Thoracic aorta (tissue), 2 donors: ENCODE measurements at regions not wholly inside any gene's neighbourhood (a gene's known extent, or its start where the extent isn't known, plus 50 kb on each side); places are given as distances from the start of the nearest gene placed in this dataset.
"Not testable (repeated sequence)": the region's sequence is repeated elsewhere in the genome, so short reads cannot be mapped to it uniquely, and the experiment has no call there.

Experiments used
- ATAC-seq: fragments of 150-250 bp; one replicate; pipeline ENCODE4 v1.8.0; 2017; ENCODE audit warnings: low read depth; ENCODE audit not compliant: insufficient number of reproducible peaks, low FRiP score
- DNase-seq: peaks from one replicate; pipeline ENCODE4 v3.0.0-alpha.2; 2020; ENCODE audit warnings: low spot score
- H3K27ac ChIP-seq, 2 donors: fragments of 200-600 bp; sonication (generic); 1 replicate in 1 of 2; 2 replicates in 1 of 2; pipeline ENCODE4 v1.5.1; 2016; ENCODE audit warnings: mild to moderate bottlenecking in 2 of 2, moderate library complexity in 2 of 2
- H3K27me3 ChIP-seq: fragments of 200-600 bp; sonication (generic); replicated peaks from 2 replicates; pipeline ENCODE4 v1.6.0; 2016; ENCODE audit warnings: mild to moderate bottlenecking; ENCODE audit not compliant: insufficient read depth
- H3K36me3 ChIP-seq: fragments of 200-600 bp; sonication (generic); one replicate; pipeline ENCODE4 v1.5.1; 2016
- H3K4me1 ChIP-seq, 2 donors: fragments of 200-600 bp; sonication (generic); 1 replicate in 1 of 2; 2 replicates in 1 of 2; pipeline versions ENCODE4 v1.5.1 to v1.6.0; 2016; ENCODE audit warnings: low read depth in 2 of 2, mild to moderate bottlenecking in 1 of 2; ENCODE audit not compliant: control insufficient read depth in 1 of 2
- H3K4me3 ChIP-seq: fragments of 200-600 bp; sonication (generic); 2 replicates; pipeline ENCODE4 v1.5.1; 2016; ENCODE audit warnings: mild to moderate bottlenecking
- H3K9me3 ChIP-seq: fragments of 200-600 bp; sonication (generic); 2 replicates; pipeline ENCODE4 v1.5.1; 2016
- CTCF ChIP-seq: fragments of 200-600 bp; sonication (generic); IDR thresholded peaks from one replicate; pipeline ENCODE4 v1.5.1; 2019; ENCODE audit warnings: antibody characterized with exemption

GRCh38 chr1:19024532-19024931 lies 68.1 kb upstream of the IFFO2 start:
- TF ChIP-seq CTCF: no peak
- DNase-seq (no peak), ATAC-seq (no peak)
- no peaks in the 10 kb centered on the region for H3K4me1 ChIP-seq
- H3K27ac ChIP-seq: no peak overlapping the region
- H3K4me3 ChIP-seq: no peak overlapping the region
- H3K36me3 ChIP-seq: no peaks in the 10 kb centered on the region
- no peaks in the 10 kb centered on the region for H3K9me3 ChIP-seq
- H3K27me3 ChIP-seq: no peaks in the 10 kb centered on the region

- ATAC-seq: no peak
- no peaks in the 10 kb centered on the region for H3K9me3 ChIP-seq
- no peak overlapping the region for H3K27ac ChIP-seq
- no peak for DNase-seq
- TF ChIP-seq CTCF: no peak
- no peaks in the 10 kb centered on the region for H3K4me1 ChIP-seq
- no peak overlapping the region for H3K4me3 ChIP-seq
- H3K36me3 ChIP-seq: no peaks in the 10 kb centered on the region
- no peaks in the 10 kb centered on the region for H3K27me3 ChIP-seq
Observed at GRCh38 chr1:19023787-19024186, 67.3 kb upstream of the IFFO2 start.

- ATAC-seq (no peak), DNase-seq (no peak)
- Histone ChIP-seq H3K27ac (no peak overlapping the region), H3K4me1 (no peaks in the 10 kb centered on the region), H3K36me3 (no peaks in the 10 kb centered on the region), H3K9me3 (no peaks in the 10 kb centered on the region), H3K27me3 (no peaks in the 10 kb centered on the region), H3K4me3 (no peak overlapping the region)
- no peak for TF ChIP-seq CTCF
Observed at GRCh38 chr1:19021845-19022244, 65.4 kb upstream of the IFFO2 start.

- not testable (repeated sequence) for ATAC-seq, H3K9me3 ChIP-seq, DNase-seq
Observed at GRCh38 chr1:19019288-19019687, 62.8 kb upstream of the IFFO2 start.

GRCh38 chr1:19015476-19015875 lies 59.0 kb upstream of the IFFO2 start:
- Histone ChIP-seq H3K4me1 (peaks cover 16 to 24% of the 10 kb centered on the region in 2 donors), H3K36me3 (no peaks in the 10 kb centered on the region), H3K27me3 (no peaks in the 10 kb centered on the region), H3K27ac (no peak overlapping the region), H3K9me3 (no peaks in the 10 kb centered on the region), H3K4me3 (no peak overlapping the region)
- no peak for TF ChIP-seq CTCF
- ATAC-seq (no peak), DNase-seq (no peak)

More at GRCh38 chr1:19019288-19019687, 62.8 kb upstream of the IFFO2 start:
- H3K27ac ChIP-seq, H3K4me1 ChIP-seq, H3K27me3 ChIP-seq, H3K36me3 ChIP-seq, H3K4me3 ChIP-seq: not testable (repeated sequence)

GRCh38 chr1:19014765-19015164 lies 58.3 kb upstream of the IFFO2 start:
- ATAC-seq: no peak
- no peaks in the 10 kb centered on the region for H3K9me3 ChIP-seq
- no peak for DNase-seq
- no peaks in the 10 kb centered on the region for H3K36me3 ChIP-seq
- no peak for TF ChIP-seq CTCF
- peaks cover 22 to 31% of the 10 kb centered on the region in 2 donors for H3K4me1 ChIP-seq
- H3K4me3 ChIP-seq: no peak overlapping the region
- H3K27me3 ChIP-seq: no peaks in the 10 kb centered on the region
- no peak overlapping the region for H3K27ac ChIP-seq
